HepG2 (cell line): ENCODE measurements at regions not wholly inside any gene's neighbourhood (a gene's known extent, or its start where the extent isn't known, plus 50 kb on each side); places are given as distances from the start of the nearest gene placed in this dataset.
"Not testable (repeated sequence)": the region's sequence is repeated elsewhere in the genome, so short reads cannot be mapped to it uniquely, and the experiment has no call there.

Source experiments
- ATAC-seq: fragments of 200-7000 bp; cut with Tn5 transposase; 3 replicates; pipeline ENCODE4 v1.9.1; 2020; ENCODE audit warnings: mild to moderate bottlenecking, moderate library complexity
- BruUV-seq: library from RNA; stranded (reverse); fragments of 400-500 nt; replicated peaks from 2 replicates; lab custom pipeline; 2021; lab: Mats Ljungman, UMichigan
- CTCF ChIA-PET: fragments of 300-600 bp; formaldehyde crosslinking; extraction: SDS; loops from one replicate; lab custom pipeline; 2021; ENCODE audit warnings: low total read pairs, inconsistent platforms, low intra/inter-chr PET ratio; lab: Yijun Ruan, JAX
- POLR2A ChIA-PET: fragments of 350-600 bp; sonication (Branson Sonifier 250); formaldehyde crosslinking; loops from one replicate; lab custom pipeline; 2020; ENCODE audit warnings: antibody characterized with exemption, inconsistent platforms; lab: Yijun Ruan, JAX
- DNase-seq: peaks from one replicate; pipeline ENCODE4 v3.0.0-alpha.2; 2015; ENCODE audit warnings: low spot score
- FAIRE-seq: peaks from 3 replicates; lab custom pipeline; 2011; peaks lifted over from hg19 to GRCh38; lab: Jason Lieb, UNC
- H2AFZ ChIP-seq: one replicate; pipeline ENCODE4 v1.6.1; 2011; ENCODE audit warnings: low read length, inconsistent platforms
- H3K27ac ChIP-seq: fragments of 300-600 bp; 3 replicates; pipeline ENCODE4 v1.8.0; 2011; ENCODE audit warnings: mixed run types, mild to moderate bottlenecking, mixed read lengths, low read length, inconsistent platforms; ENCODE audit not compliant: insufficient read depth; ENCODE audit errors: extremely low read length
- H3K27me3 ChIP-seq, 2 experiments: fragments of 200-600 bp in 1 of 2; 2 replicates in 1 of 2; 3 replicates in 1 of 2; pipeline versions ENCODE4 v1.6.0 to v1.8.0; 2011; ENCODE audit warnings: low read length in 2 of 2, mild to moderate bottlenecking in 2 of 2, moderate library complexity in 2 of 2, inconsistent platforms in 1 of 2; ENCODE audit not compliant: insufficient read depth in 2 of 2, control insufficient read depth in 1 of 2
- H3K36me3 ChIP-seq, 2 experiments: fragments of 200-600 bp in 1 of 2; replicated peaks in 1 of 2; 2 replicates in 1 of 2; 3 replicates in 1 of 2; pipeline versions ENCODE4 v1.5.1 to v1.8.0; 2011; ENCODE audit warnings: low read length in 2 of 2, inconsistent platforms in 1 of 2; ENCODE audit not compliant: insufficient read depth in 2 of 2, control insufficient read depth in 1 of 2
- H3K4me1 ChIP-seq: 2 replicates; pipeline ENCODE4 v1.5.1; 2012; ENCODE audit warnings: low read length, inconsistent platforms; ENCODE audit not compliant: insufficient read depth
- H3K4me2 ChIP-seq: 2 replicates; pipeline ENCODE4 v1.6.0; 2011; ENCODE audit warnings: low read depth, low read length, inconsistent platforms
- H3K4me3 ChIP-seq, 3 experiments: fragments of 200-600 bp in 1 of 3; sonication (generic), shearing (Covaris generic) in 1 of 3; replicated peaks in 1 of 3; 2 replicates each; pipeline ENCODE4 v1.5.1; 2011 to 2016; ENCODE audit warnings: low read length in 3 of 3, inconsistent platforms in 2 of 3, low read depth in 2 of 3, mild to moderate bottlenecking in 2 of 3, control low read depth in 1 of 3, mixed read lengths in 1 of 3; ENCODE audit not compliant: insufficient read depth in 1 of 3
- H3K79me2 ChIP-seq: one replicate; pipeline ENCODE4 v1.6.1; 2011; ENCODE audit warnings: low read length, inconsistent platforms; ENCODE audit not compliant: insufficient read depth
- H3K9ac ChIP-seq: 2 replicates; pipeline ENCODE4 v1.6.0; 2011; ENCODE audit warnings: mild to moderate bottlenecking, low read depth, low read length, inconsistent platforms; ENCODE audit not compliant: insufficient read depth
- H3K9me3 ChIP-seq: 2 replicates; pipeline ENCODE4 v1.5.1; 2012; ENCODE audit warnings: mild to moderate bottlenecking, low read length
- H4K20me1 ChIP-seq: 2 replicates; pipeline ENCODE4 v1.6.0; 2011; ENCODE audit warnings: inconsistent platforms, mild to moderate bottlenecking, low read length, moderate library complexity; ENCODE audit not compliant: insufficient read depth
- AHR ChIP-seq: IDR thresholded peaks from 2 replicates; pipeline ENCODE4 v1.6.1; 2018; ENCODE audit warnings: missing genetic modification reagents, missing compliant biosample characterization
- EZH2 ChIP-seq: conservative IDR thresholded peaks from 2 replicates; pipeline ENCODE4 v1.6.1; 2012; ENCODE audit warnings: mild to moderate bottlenecking, low read depth, low read length, moderate library complexity
- HOXA9 ChIP-seq: sonication (generic); formaldehyde crosslinking; IDR thresholded peaks from 2 replicates; pipeline ENCODE4 v1.8.1; 2022; ENCODE audit warnings: missing genetic modification reagents, mild to moderate bottlenecking, moderate library complexity, borderline replicate concordance
- MAFF ChIP-seq: IDR thresholded peaks from 2 replicates; pipeline ENCODE4 v1.6.1; 2011; ENCODE audit warnings: low read depth, low read length, improper control_type of control experiment
- MIER3 ChIP-seq: IDR thresholded peaks from 2 replicates; pipeline ENCODE4 v1.6.1; 2016; ENCODE audit warnings: missing compliant biosample characterization, borderline replicate concordance
- NFATC3 ChIP-seq: sonication (generic); formaldehyde crosslinking; IDR thresholded peaks from 2 replicates; pipeline ENCODE4 v1.5.1; 2020; ENCODE audit warnings: mild to moderate bottlenecking, missing genetic modification reagents
- RNF2 ChIP-seq: fragments of 450-650 bp; conservative IDR thresholded peaks from 2 replicates; pipeline ENCODE4 v1.6.1; 2016; ENCODE audit warnings: low read depth
- ZNF143 ChIP-seq: sonication (generic); formaldehyde crosslinking; IDR thresholded peaks from 2 replicates; pipeline ENCODE4 v1.4.0; 2020; ENCODE audit warnings: missing genetic modification reagents
- ZNF30 ChIP-seq: sonication (generic); formaldehyde crosslinking; IDR thresholded peaks from 2 replicates; pipeline ENCODE4 v1.5.0; 2020; ENCODE audit warnings: mild to moderate bottlenecking, missing genetic modification reagents
- ZNF552 ChIP-seq: sonication (generic); formaldehyde crosslinking; IDR thresholded peaks from 2 replicates; pipeline ENCODE4 v1.9.0; 2022; ENCODE audit warnings: missing genetic modification reagents, mild to moderate bottlenecking, borderline replicate concordance
- WGBS: methylation state at CpG from one replicate; pipeline ENCODE4 v1.1.6; 2017; ENCODE audit warnings: low lambda C conversion rate; 5-methylcytosine and 5-hydroxymethylcytosine counted together
- in situ Hi-C: cut with HindIII; loops from 2 replicates; pipeline ENCODE4 v1.10.0; 2017; ENCODE audit warnings: low pct_unique_long_range_greater_than_20kb; ENCODE audit not compliant: extremely low pct_ligation_motif_present
- intact Hi-C: fragments of 100-400 bp; cut with micrococcal nuclease; formaldehyde crosslinking; loops from one replicate; pipeline ENCODE4 v1.10.0; 2022; ENCODE audit not compliant: unreplicated experiment
- TF ChIP-seq, protein P1 (sequence below): sonication (generic); formaldehyde crosslinking; IDR thresholded peaks from 2 replicates; pipeline ENCODE4 v1.4.0; 2020; ENCODE audit warnings: mild to moderate bottlenecking, missing genetic modification reagents

DNA sequence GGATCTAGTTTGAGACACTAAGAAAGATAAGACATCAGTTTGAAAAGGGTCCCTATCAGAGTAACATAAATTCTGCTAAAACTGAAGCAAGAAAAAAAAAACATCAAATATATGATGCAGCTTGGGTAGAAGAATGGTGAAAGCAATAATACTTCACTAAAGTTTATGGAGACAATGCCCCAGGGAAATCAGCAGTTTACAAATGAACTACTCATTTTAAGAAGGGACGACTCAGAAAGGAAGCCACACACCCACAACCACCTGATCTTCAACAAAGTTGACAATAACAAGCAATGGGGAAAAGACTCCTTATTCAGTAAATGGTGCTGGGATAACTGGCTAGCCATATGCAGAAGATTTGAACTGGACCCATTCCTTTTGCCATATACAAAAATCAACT lies 143.5 kb downstream of the TPBG start:
- 0% methylated on average over 1 of the region's 1 CpG for WGBS

DNA sequence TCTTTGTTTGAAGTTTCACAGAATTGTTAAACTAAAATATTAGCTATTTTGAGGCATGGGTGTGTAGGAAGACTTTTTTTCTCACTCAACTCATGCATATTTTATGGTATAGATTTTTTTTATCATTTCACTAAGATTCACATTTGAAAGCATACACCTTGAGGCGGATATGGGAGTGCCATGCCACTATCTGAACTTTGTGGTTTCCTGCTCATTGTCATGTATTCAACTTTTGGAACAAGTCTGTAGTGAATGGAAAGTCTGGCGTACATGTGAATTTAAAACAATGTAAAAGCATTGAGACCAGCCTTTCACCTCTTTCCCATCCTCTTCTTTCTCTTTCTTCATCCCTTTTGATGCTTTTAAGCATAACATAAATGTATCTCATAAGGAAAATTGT lies 147.9 kb downstream of the TPBG start:
- ATAC-seq (no peak), FAIRE-seq (no peak), DNase-seq (no peak)
- no peak overlapping the region for H3K4me3 ChIP-seq
- H3K9ac ChIP-seq = no peak overlapping the region
- no peak overlapping the region for H3K27ac ChIP-seq
- H4K20me1 ChIP-seq = no peaks in the 10 kb centered on the region
- no peak overlapping the region for H2AFZ ChIP-seq
- no peaks in the 10 kb centered on the region for H3K27me3 ChIP-seq
- POLR2A ChIA-PET = no interaction called here
- TF ChIP-seq, protein P1, sequence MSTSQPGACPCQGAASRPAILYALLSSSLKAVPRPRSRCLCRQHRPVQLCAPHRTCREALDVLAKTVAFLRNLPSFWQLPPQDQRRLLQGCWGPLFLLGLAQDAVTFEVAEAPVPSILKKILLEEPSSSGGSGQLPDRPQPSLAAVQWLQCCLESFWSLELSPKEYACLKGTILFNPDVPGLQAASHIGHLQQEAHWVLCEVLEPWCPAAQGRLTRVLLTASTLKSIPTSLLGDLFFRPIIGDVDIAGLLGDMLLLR = no peak
- no peak for TF ChIP-seq HOXA9 (CRISPR knock-in tag)
- TF ChIP-seq EZH2 = no peak
- TF ChIP-seq AHR = no peak
- no peak for TF ChIP-seq ZNF30 (CRISPR knock-in tag)
- no peak for TF ChIP-seq MIER3 (CRISPR knock-in tag)
- no peak for TF ChIP-seq MAFF
- no peak for TF ChIP-seq ZNF143 (CRISPR knock-in tag)
- BruUV-seq = no TSS peak
- CTCF ChIA-PET = no interaction called here
- H3K79me2 ChIP-seq = no peaks in the 10 kb centered on the region
- in situ Hi-C loops = no loop called here
- H3K9me3 ChIP-seq = no peaks in the 10 kb centered on the region
- no peak overlapping the region for H3K4me2 ChIP-seq
- H3K36me3 ChIP-seq = no peaks in the 10 kb centered on the region
- H3K4me1 ChIP-seq = no peaks in the 10 kb centered on the region
- 6% methylated on average over 2 of the region's 2 CpGs for WGBS
- intact Hi-C loops = no loop called here

More for the DNA sequence above, 143.5 kb downstream of the TPBG start:
- Histone ChIP-seq H3K27me3 (no peaks in the 10 kb centered on the region), H4K20me1 (no peaks in the 10 kb centered on the region), H2AFZ (no peak overlapping the region), H3K36me3 (no peaks in the 10 kb centered on the region), H3K9ac (no peak overlapping the region), H3K4me3 (no peak overlapping the region), H3K4me1 (no peaks in the 10 kb centered on the region), H3K9me3 (no peaks in the 10 kb centered on the region), H3K4me2 (no peak overlapping the region), H3K79me2 (no peaks in the 10 kb centered on the region), H3K27ac (no peak overlapping the region)
- FAIRE-seq (no peak), ATAC-seq (no peak), DNase-seq (no peak)
- no TSS peak for BruUV-seq
- POLR2A ChIA-PET = no interaction called here
- no peak for TF ChIP-seq ZNF552 (CRISPR knock-in tag)
- TF ChIP-seq NFATC3 (CRISPR knock-in tag) = no peak
- no peak for TF ChIP-seq RNF2
- CTCF ChIA-PET = no interaction called here
- in situ Hi-C loops (no loop called here), intact Hi-C loops (no loop called here)

DNA sequence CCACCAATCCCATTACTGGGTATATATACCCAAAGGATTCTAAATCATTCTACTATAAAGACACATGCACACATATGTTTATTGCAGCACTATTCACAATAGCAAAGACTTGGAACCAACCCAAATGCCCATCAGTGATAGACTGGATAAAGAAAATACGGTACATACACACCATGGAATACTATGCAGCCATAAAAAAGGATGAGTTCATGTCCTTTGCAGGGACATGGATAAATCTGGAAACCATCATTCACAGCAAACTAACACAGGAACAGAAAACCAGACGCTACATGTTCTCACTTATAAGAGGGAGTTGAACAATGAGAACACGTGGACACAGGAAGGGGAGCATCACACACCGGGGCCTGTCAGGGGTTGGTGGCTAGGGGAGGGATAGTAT lies 154.3 kb downstream of the TPBG start:
- WGBS = 4% methylated on average over 4 of the region's 4 CpGs
- ATAC-seq, DNase-seq, H3K9ac ChIP-seq, FAIRE-seq, H3K9me3 ChIP-seq, H2AFZ ChIP-seq, H3K27ac ChIP-seq, POLR2A ChIA-PET, H3K4me3 ChIP-seq, in situ Hi-C loops, H3K4me2 ChIP-seq, H3K4me1 ChIP-seq, H4K20me1 ChIP-seq, CTCF ChIA-PET, intact Hi-C loops, H3K36me3 ChIP-seq, H3K27me3 ChIP-seq, BruUV-seq, H3K79me2 ChIP-seq: not testable (repeated sequence)
